Progenitor cell of endocrine pancreas (in vitro differentiated cells): ENCODE measurements at regions not wholly inside any gene's neighbourhood (a gene's known extent, or its start where the extent isn't known, plus 50 kb on each side); places are given as distances from the start of the nearest gene placed in this dataset.

Source experiments
- DNase-seq: peaks from one replicate; pipeline ENCODE4 v3.0.0; 2021; ENCODE audit warnings: low spot score; ENCODE audit not compliant: unreplicated experiment
- H3K27ac Mint-ChIP-seq: 2 replicates; pipeline ENCODE4 v1.8.0; 2021; ENCODE audit warnings: mild to moderate bottlenecking, moderate library complexity, mixed read lengths
- H3K27me3 Mint-ChIP-seq: 2 replicates; pipeline ENCODE4 v1.8.0; 2021; ENCODE audit warnings: mixed read lengths
- H3K36me3 Mint-ChIP-seq: 2 replicates; pipeline ENCODE4 v1.8.0; 2022; ENCODE audit warnings: mixed read lengths; ENCODE audit not compliant: insufficient read depth
- H3K4me1 Mint-ChIP-seq: 2 replicates; pipeline ENCODE4 v1.8.0; 2021; ENCODE audit warnings: low read depth, mixed read lengths
- H3K4me3 Mint-ChIP-seq: 2 replicates; pipeline ENCODE4 v1.8.0; 2021; ENCODE audit warnings: low read depth, mild to moderate bottlenecking, moderate library complexity, mixed read lengths
- H3K9me3 Mint-ChIP-seq: 2 replicates; pipeline ENCODE4 v1.8.0; 2021; ENCODE audit warnings: low read depth, mixed read lengths
- TF ChIP-seq, protein P1 (sequence below): fragments of 200-600 bp; sonication (generic); IDR thresholded peaks from one replicate; pipeline ENCODE4 v1.5.0; 2021; ENCODE audit warnings: antibody characterized with exemption, mild to moderate bottlenecking; ENCODE audit not compliant: unreplicated experiment

DNA sequence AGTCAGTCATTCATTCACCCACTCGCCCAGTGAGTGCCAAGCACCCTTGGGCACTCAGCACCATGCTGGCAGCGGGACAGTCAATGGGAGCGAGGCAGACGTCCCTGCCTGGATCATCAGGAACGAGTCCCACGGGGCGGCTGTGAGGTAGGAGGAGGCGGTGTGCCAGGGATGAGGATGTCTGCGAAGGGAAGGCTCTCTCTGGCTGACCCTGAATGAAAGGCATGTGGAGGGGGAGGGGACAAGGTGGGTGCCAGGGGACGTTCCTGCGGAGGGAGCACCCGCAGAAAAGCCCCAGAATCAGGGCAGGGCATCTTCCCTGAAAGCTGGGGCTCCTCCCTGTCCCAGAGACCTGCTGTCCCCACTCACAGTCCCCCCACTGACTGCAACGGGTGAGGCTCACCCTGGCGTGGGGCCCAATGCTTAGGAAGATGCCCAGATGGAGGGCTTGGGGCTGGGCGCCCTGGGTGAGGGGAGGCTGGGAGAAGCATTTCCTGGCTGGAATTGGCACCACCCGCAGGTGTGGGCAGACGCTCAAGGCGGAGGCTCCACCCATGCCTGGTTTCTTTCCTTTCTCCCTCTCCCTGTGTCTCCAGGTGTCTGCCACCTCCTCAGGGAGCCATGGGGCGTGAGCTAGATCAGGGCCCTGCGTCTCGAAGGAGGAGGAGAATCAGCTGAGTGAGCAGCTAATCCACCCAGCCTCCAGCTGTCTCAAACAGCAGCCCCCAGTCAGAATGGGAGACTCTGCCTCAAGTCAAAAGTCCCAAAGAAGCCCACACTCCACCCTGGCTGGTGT lies 179.0 kb upstream of the PPP1R26 start:
- Mint-ChIP-seq H3K4me3 (no peak overlapping the region), H3K27ac (no peak overlapping the region), H3K9me3 (no peaks in the 10 kb centered on the region), H3K4me1 (peaks cover 5% of the 10 kb centered on the region), H3K27me3 (peaks cover 61% of the 10 kb centered on the region), H3K36me3 (no peaks in the 10 kb centered on the region)
- DNase-seq, result no peak
- TF ChIP-seq, protein P1, sequence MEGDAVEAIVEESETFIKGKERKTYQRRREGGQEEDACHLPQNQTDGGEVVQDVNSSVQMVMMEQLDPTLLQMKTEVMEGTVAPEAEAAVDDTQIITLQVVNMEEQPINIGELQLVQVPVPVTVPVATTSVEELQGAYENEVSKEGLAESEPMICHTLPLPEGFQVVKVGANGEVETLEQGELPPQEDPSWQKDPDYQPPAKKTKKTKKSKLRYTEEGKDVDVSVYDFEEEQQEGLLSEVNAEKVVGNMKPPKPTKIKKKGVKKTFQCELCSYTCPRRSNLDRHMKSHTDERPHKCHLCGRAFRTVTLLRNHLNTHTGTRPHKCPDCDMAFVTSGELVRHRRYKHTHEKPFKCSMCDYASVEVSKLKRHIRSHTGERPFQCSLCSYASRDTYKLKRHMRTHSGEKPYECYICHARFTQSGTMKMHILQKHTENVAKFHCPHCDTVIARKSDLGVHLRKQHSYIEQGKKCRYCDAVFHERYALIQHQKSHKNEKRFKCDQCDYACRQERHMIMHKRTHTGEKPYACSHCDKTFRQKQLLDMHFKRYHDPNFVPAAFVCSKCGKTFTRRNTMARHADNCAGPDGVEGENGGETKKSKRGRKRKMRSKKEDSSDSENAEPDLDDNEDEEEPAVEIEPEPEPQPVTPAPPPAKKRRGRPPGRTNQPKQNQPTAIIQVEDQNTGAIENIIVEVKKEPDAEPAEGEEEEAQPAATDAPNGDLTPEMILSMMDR, result no peak

DNA sequence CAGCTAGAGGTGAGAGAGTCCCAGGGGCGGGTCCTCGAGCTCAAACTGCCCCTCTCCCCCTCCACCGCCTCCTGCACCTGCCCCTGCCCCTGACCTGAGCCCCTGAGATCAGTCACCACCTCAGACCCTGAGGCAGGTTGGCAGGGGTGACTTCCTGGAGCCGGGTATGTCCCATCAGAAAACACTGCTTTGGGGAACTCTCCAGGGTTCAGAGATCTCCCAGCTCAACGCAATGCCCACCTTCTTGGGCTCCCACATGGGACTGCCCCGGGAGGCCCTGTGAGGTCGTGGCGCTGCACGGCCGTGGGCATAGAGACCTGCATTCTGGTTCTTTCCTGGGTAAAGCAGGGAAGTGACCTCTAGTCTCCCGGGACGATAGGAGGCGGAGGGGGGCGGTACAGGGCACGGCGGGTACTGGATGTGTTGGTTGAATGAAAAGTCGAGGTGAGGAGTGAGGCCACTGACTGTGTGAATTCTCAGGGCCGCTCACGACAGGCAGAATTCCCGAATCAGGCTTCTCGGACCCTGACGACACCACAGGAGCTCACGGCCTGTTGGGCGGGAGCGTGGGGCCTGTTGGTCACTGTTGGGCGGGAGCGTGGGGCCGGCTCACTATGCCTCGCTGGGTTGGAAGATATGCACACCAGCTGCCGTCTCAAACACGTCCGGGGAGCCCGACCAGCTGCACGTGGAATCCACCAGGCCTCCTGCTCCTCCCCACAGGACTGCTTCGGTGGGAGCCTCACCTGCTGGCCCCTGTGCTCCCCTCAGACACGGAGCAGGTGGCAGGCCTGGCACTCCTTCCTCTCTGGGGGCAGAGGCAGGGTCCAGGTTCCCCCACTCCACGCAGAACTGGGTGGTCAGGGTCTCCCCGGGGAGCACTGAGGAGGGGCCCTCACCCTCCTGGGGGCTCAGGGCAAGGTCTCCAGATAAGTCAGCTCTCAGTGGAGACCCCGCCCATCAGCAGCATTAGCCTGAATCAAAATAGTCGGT lies 178.0 kb upstream of the PPP1R26 start:
- no peak overlapping the region for H3K4me3 Mint-ChIP-seq
- H3K27ac Mint-ChIP-seq, result no peak overlapping the region
- peaks cover 64% of the 10 kb centered on the region for H3K27me3 Mint-ChIP-seq
- H3K9me3 Mint-ChIP-seq, result no peaks in the 10 kb centered on the region
- DNase-seq, result no peak
- TF ChIP-seq, protein P1, result no peak
- H3K4me1 Mint-ChIP-seq, result peaks cover 2% of the 10 kb centered on the region
- H3K36me3 Mint-ChIP-seq, result no peaks in the 10 kb centered on the region

DNA sequence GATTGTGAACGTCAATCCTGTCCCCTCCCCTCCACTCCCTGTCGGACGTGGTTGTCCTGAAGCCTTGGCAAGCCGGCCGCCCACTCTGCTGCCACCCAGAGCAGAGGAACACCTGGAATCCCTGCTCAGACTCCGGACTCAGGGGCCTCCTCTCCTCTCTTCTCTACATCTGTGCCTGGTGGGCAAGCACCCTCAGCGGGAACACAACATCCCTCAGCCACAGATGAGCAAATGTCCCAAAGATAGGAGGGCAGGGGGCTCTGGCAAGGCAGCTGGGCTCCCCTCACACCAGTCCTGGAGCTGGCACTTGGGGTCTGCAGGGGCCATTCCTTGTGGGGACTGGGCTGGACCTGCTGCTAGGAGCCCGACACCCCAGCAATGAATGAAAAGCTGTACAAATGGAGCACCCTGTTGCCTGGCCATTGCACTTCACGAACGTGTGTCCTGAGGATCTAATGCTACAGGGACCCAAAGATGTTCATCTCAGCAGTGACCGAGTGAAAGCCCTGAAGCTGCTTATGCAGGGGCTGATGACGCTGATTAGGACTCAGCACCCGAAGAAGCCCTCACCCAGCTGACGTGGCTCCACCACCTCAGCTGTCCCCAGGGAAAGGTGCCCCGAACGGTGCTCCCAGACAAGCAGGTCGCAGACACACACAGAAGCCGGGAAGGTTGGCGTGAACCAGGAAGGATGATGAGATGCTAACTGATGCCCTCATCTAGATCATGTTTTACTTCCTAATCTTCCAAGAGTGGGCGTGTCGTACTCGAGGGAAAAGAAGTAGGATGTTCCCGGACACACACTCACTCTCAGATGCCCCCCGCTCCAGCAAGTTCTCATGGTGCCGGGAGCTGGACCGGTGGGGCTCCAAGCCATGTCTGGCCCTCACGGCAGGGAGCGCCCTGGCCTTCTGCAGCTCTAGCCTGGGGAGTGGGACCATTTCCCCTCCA lies 177.0 kb upstream of the PPP1R26 start:
- no peaks in the 10 kb centered on the region for H3K4me1 Mint-ChIP-seq
- no peaks in the 10 kb centered on the region for H3K36me3 Mint-ChIP-seq
- H3K27me3 Mint-ChIP-seq, result peaks cover 73% of the 10 kb centered on the region
- DNase-seq, result no peak
- H3K4me3 Mint-ChIP-seq, result no peak overlapping the region
- H3K27ac Mint-ChIP-seq, result no peak overlapping the region
- TF ChIP-seq, protein P1, result no peak
- no peaks in the 10 kb centered on the region for H3K9me3 Mint-ChIP-seq

DNA sequence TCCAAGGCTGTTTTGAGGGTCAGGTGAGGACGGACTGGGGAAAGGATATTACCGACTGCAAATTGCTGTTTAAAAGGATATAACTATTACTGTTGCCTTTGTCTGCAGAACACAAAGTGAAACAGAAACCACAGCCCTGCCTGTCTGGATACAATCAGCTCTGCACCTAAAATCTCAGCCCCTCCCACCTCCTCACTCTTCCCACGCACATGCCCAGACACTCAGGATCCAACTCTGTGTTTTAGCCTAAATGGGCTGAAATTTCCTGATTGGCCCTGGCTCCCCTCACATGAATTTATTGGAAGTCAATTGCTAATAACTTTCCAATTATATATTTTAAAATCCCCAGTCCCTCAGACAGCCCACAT lies 176.3 kb upstream of the PPP1R26 start:
- Mint-ChIP-seq H3K36me3 (no peaks in the 10 kb centered on the region), H3K27me3 (peaks cover 68% of the 10 kb centered on the region), H3K4me1 (no peaks in the 10 kb centered on the region), H3K9me3 (no peaks in the 10 kb centered on the region), H3K27ac (no peak overlapping the region), H3K4me3 (no peak overlapping the region)
- DNase-seq, result no peak
- TF ChIP-seq, protein P1, result no peak
